Calu3 (cell line): ENCODE measurements at regions not wholly inside any gene's neighbourhood (a gene's known extent, or its start where the extent isn't known, plus 50 kb on each side); places are given as distances from the start of the nearest gene placed in this dataset.

Experiments
- BruUV-seq: library from RNA; stranded (reverse); fragments of 400-500 nt; replicated peaks from 2 replicates; lab custom pipeline; 2021; lab: Mats Ljungman, UMichigan
- CTCF ChIA-PET: fragments of 300-600 bp; sonication (Branson Sonifier 250); formaldehyde crosslinking; loops from one replicate; lab custom pipeline; 2022; ENCODE audit warnings: antibody characterized with exemption; lab: Charles Lee
- DNase-seq: peaks from one replicate; pipeline ENCODE4 v3.0.0; 2022
- H3K27ac Mint-ChIP-seq: one replicate; pipeline ENCODE4 v1.8.0; 2022; ENCODE audit warnings: mixed read lengths; ENCODE audit not compliant: unreplicated experiment
- H3K27me3 Mint-ChIP-seq: one replicate; pipeline ENCODE4 v1.8.0; 2022; ENCODE audit warnings: mixed read lengths; ENCODE audit not compliant: unreplicated experiment
- H3K36me3 Mint-ChIP-seq: one replicate; pipeline ENCODE4 v1.8.0; 2022; ENCODE audit warnings: mild to moderate bottlenecking, moderate library complexity, mixed read lengths; ENCODE audit not compliant: insufficient read depth, unreplicated experiment
- H3K4me1 Mint-ChIP-seq: one replicate; pipeline ENCODE4 v1.8.0; 2022; ENCODE audit warnings: mild to moderate bottlenecking, low read depth, mixed read lengths; ENCODE audit not compliant: unreplicated experiment
- H3K4me3 Mint-ChIP-seq: one replicate; pipeline ENCODE4 v1.8.0; 2022; ENCODE audit warnings: mild to moderate bottlenecking, low read depth, moderate library complexity, mixed read lengths; ENCODE audit not compliant: unreplicated experiment
- H3K9me3 Mint-ChIP-seq: one replicate; pipeline ENCODE4 v1.8.0; 2022; ENCODE audit warnings: low read depth, mixed read lengths; ENCODE audit not compliant: unreplicated experiment
- CTCF ChIP-seq: fragments of 200-600 bp; IDR thresholded peaks from one replicate; pipeline ENCODE4 v1.8.0; 2022; ENCODE audit warnings: antibody characterized with exemption; ENCODE audit not compliant: unreplicated experiment
- intact Hi-C: fragments of 100-400 bp; cut with micrococcal nuclease; formaldehyde crosslinking; loops from one replicate; pipeline ENCODE4 v1.10.0; 2022; ENCODE audit not compliant: unreplicated experiment

GRCh38 chr10:58981846-58982245 is 194.6 kb upstream of the PHYHIPL start:
- no peak for TF ChIP-seq CTCF
- H3K9me3 Mint-ChIP-seq = no peaks in the 10 kb centered on the region
- no peak overlapping the region for H3K27ac Mint-ChIP-seq
- H3K36me3 Mint-ChIP-seq = no peaks in the 10 kb centered on the region
- BruUV-seq = no TSS peak
- H3K4me1 Mint-ChIP-seq = no peaks in the 10 kb centered on the region
- intact Hi-C loops = no loop called here
- DNase-seq = no peak
- CTCF ChIA-PET = no interaction called here
- H3K27me3 Mint-ChIP-seq = peaks cover 32% of the 10 kb centered on the region
- H3K4me3 Mint-ChIP-seq = no peak overlapping the region

- Mint-ChIP-seq H3K9me3 (no peaks in the 10 kb centered on the region), H3K27ac (no peak overlapping the region), H3K36me3 (no peaks in the 10 kb centered on the region), H3K4me1 (no peaks in the 10 kb centered on the region), H3K27me3 (peaks cover 40% of the 10 kb centered on the region), H3K4me3 (no peak overlapping the region)
- intact Hi-C loops = no loop called here
- no peak for DNase-seq
- no TSS peak for BruUV-seq
- CTCF ChIA-PET = interaction anchor here (1.0 kb wide), 1 partner anchor 1016 kb away, joined by 3 read pairs; no protein-coding TSS in a partner anchor
- no peak for TF ChIP-seq CTCF
Observed at GRCh38 chr10:58982470-58983239, 193.8 kb upstream of the PHYHIPL start.

GRCh38 chr10:58985216-58985615 is 191.2 kb upstream of the PHYHIPL start:
- no peak for DNase-seq
- no peaks in the 10 kb centered on the region for H3K36me3 Mint-ChIP-seq
- BruUV-seq = no TSS peak
- CTCF ChIA-PET = interaction anchor here (0.6 kb wide), 1 partner anchor 94 kb away, joined by 4 read pairs; no protein-coding TSS in a partner anchor
- no peaks in the 10 kb centered on the region for H3K4me1 Mint-ChIP-seq
- no peak for TF ChIP-seq CTCF
- intact Hi-C loops = no loop called here
- H3K27me3 Mint-ChIP-seq = peaks cover 59% of the 10 kb centered on the region
- H3K4me3 Mint-ChIP-seq = no peak overlapping the region
- H3K9me3 Mint-ChIP-seq = peaks cover 6% of the 10 kb centered on the region
- H3K27ac Mint-ChIP-seq = no peak overlapping the region

- Mint-ChIP-seq H3K36me3 (no peaks in the 10 kb centered on the region), H3K4me3 (no peak overlapping the region), H3K27ac (no peak overlapping the region), H3K4me1 (no peaks in the 10 kb centered on the region), H3K9me3 (peaks cover 6% of the 10 kb centered on the region), H3K27me3 (peaks cover 45% of the 10 kb centered on the region)
- no peak for TF ChIP-seq CTCF
- BruUV-seq = no TSS peak
- intact Hi-C loops = no loop called here
- CTCF ChIA-PET = no interaction called here
- DNase-seq = no peak
Observed at GRCh38 chr10:58989486-58990039, 186.9 kb upstream of the PHYHIPL start.
